NT2/D1 (cell line): ENCODE measurements at regions not wholly inside any gene's neighbourhood (a gene's known extent, or its start where the extent isn't known, plus 50 kb on each side); places are given as distances from the start of the nearest gene placed in this dataset.

ENCODE experiments used
- SUZ12 ChIP-seq: IDR thresholded peaks from 2 replicates; pipeline ENCODE4 v1.6.1; 2011; ENCODE audit not compliant: insufficient read length, insufficient read depth; ENCODE audit errors: extremely low read depth
- YY1 ChIP-seq: IDR thresholded peaks from 2 replicates; pipeline ENCODE4 v1.6.1; 2011; ENCODE audit not compliant: insufficient read length, insufficient read depth
- ZNF274 ChIP-seq: IDR thresholded peaks from 2 replicates; pipeline ENCODE4 v1.6.1; 2011; ENCODE audit warnings: mild to moderate bottlenecking, low read depth, low read length

DNA sequence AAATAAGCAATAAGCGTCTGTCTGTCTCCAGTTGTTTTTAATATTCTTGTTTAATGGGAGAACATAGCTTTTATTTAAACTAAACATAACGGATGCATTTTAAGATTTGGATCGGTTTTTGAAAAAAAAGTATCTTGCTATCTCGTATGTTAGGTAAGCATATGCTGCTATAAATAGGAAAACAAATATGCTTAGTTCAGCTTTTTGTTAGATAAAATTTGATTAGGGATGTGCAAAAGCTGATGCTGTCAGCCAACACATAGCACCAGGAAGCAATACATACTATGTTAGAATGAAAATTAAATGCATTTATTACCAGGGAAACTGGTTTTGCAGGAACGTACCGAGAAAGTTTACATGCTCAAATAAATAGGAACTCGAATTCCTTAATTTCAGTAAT lies 843.1 kb upstream of the WWC1 start:
- TF ChIP-seq YY1 (no peak), ZNF274 (no peak), SUZ12 (no peak)
